Hepatocyte (in vitro differentiated cells): ENCODE measurements at regions not wholly inside any gene's neighbourhood (a gene's known extent, or its start where the extent isn't known, plus 50 kb on each side); places are given as distances from the start of the nearest gene placed in this dataset.

Source experiments
- EZH2 ChIP-seq: fragments of 200-600 bp; sonication (generic); IDR thresholded peaks from 2 replicates; pipeline ENCODE4 v1.6.1; 2016; ENCODE audit warnings: antibody characterized with exemption, mild to moderate bottlenecking, borderline replicate concordance
- EZH2phosphoT487 ChIP-seq: fragments of 200-600 bp; sonication (generic); IDR thresholded peaks from one replicate; pipeline ENCODE4 v1.6.1; 2018; ENCODE audit warnings: antibody characterized with exemption, mild to moderate bottlenecking, low read depth, moderate library complexity; ENCODE audit not compliant: unreplicated experiment, severe bottlenecking
- TF ChIP-seq, protein P1 (sequence below): fragments of 200-600 bp; sonication (generic); IDR thresholded peaks from 2 replicates; pipeline ENCODE4 v1.5.1; 2016; ENCODE audit warnings: antibody characterized with exemption, mild to moderate bottlenecking; ENCODE audit not compliant: poor library complexity

DNA sequence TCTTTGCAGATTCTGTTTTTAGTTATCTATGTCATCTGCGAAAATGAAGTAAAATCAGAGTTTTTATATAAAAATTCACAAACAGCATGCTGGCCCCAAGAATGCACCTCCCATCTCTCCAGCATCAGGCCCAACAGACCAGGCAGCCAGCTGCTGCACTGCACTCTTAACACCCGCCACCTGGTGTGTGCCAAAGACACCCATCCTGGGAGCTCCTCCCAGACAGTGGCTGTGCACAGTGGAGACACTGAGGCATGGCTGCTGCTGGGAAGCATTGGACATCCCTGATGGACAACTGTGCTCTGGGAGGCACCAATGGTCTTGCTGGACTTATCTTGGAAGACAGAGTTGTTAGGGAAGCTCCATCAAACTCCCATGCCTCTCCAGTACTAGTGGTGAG is 817.2 kb downstream of the TMEM121 start:
- TF ChIP-seq, protein P1, sequence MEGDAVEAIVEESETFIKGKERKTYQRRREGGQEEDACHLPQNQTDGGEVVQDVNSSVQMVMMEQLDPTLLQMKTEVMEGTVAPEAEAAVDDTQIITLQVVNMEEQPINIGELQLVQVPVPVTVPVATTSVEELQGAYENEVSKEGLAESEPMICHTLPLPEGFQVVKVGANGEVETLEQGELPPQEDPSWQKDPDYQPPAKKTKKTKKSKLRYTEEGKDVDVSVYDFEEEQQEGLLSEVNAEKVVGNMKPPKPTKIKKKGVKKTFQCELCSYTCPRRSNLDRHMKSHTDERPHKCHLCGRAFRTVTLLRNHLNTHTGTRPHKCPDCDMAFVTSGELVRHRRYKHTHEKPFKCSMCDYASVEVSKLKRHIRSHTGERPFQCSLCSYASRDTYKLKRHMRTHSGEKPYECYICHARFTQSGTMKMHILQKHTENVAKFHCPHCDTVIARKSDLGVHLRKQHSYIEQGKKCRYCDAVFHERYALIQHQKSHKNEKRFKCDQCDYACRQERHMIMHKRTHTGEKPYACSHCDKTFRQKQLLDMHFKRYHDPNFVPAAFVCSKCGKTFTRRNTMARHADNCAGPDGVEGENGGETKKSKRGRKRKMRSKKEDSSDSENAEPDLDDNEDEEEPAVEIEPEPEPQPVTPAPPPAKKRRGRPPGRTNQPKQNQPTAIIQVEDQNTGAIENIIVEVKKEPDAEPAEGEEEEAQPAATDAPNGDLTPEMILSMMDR: no peak
- TF ChIP-seq EZH2phosphoT487: no peak
- no peak for TF ChIP-seq EZH2
